Right forelimb (tissue), 1 donor: ENCODE measurements at regions not wholly inside any gene's neighbourhood (a gene's known extent, or its start where the extent isn't known, plus 50 kb on each side); places are given as distances from the start of the nearest gene placed in this dataset.
"Not testable (repeated sequence)": the region's sequence is repeated elsewhere in the genome, so short reads cannot be mapped to it uniquely, and the experiment has no call there.

ENCODE experiments used
- DNase-seq: peaks from one replicate; pipeline ENCODE4 v3.0.0-alpha.2; 2018

DNA sequence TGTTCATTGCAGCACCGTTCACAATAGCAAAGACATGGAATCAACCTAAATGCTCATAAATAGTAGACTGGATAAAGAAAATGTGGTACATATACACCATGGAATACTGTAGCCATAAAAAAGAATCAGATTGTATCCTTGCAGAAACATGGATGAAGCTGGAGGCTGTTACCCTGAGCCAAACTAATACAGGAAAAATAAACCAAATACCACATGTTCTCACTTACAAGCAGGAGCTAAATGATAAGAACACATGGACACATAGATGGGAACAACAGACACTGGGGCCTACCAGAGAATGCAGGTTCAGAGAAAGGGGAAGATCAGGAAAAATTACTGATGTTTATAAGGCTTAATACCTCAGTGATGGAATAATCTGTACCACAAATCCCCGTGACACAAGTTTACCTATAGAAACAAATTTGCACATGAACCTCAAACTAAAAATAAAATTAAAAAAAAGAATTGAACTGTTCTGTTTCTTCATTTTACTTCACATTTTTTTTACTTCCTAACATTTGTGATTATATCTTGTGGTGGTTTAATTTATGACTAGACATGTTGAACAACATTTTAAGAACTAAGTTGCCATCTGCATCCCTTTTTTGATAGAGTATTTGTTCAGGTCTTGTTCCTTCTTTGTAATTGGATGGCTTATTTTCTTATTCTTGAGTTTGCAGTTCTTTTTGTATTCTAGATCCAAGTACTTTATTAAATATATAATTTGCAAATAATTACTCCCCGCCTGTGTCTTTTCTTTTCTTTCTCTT lies 835.2 kb downstream of the FSCB start:
- DNase-seq = no peak

DNA sequence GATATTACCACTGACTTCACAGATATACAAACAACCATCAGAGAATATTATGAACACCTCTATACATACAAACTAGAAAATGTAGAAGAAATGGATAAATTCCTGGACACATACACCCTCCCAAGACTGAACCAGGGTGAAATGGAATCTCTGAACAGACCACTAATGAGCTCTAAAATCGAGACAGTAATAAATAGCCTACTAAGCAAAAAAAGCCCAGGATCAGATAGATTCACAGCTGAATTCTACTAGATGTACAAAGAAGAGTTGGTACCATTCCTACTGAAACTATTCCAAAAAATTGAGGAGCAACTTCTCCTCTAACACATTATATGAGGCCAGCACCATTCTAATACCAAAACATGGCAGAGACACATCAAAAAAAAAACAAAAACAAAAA lies 837.7 kb downstream of the FSCB start:
- no peak for DNase-seq

DNA sequence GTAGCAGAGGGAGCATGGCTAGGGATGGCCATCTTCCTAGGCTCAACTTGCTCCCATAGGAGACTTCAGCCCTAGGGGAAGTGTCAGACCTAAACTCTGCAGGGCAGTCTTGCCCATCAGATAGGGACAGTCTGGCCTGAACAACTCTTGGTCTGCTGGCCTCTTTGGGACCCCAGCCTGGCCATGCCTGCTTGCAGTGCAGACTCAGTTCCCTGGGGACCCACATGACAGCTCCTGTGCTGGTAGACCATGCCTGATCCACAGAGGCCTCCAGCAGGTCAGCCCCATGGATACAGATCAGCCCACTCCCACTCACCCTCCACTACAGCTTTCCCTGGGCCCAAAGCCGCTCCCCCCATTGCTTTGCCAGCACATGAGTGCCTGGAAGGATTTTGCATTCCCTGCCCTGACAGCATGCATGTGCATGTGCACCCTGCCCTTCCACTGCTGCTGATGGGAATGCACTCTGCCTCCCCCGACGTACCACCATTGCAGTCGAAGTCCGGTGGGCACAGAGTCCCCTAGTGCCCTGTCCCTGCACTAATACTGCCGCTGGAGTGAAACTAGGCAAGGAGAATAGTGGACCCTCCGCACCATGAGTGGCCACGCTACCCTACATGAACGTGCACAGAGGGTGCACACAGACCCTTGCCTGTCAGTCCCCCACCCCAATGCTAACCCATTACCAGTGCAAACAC lies 841.4 kb downstream of the FSCB start:
- no peak for DNase-seq

DNA sequence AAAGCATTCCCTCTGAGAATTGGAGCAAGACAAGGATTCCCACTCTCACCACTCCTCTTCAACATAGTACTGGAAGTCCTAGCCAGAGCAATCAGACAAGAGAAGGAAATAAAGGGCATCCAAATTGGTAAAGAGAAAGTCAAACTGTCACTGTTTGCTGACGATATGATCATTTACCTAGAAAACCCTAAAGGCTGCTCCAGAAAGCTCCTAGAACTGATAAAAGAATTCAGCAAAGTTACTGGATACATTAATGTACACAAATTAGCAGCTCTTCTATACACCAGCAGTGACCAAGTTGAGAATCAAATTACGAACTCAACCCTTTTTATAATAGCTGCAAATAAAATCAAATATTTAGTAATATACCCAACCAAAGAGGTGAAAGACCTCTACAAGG lies 851.9 kb downstream of the FSCB start:
- DNase-seq = not testable (repeated sequence)

DNA sequence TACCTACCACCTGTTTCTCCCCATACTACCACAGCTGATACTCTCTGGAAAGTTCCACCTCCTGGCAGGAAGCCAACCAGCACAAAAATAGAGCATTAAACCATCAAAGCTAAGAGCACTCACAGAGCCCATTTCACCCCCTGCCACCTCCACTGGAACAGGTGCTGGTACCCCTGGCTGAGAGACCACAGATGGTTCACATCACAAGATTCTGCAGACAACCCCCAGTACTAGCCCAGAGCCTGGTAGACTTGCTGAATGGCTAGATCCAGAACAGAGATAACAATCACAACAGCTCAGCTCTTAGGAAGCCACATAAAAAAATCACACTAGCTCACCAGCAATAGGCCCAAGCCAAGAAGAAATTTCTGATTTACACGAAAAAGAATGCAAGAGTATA lies 855.2 kb downstream of the FSCB start:
- no peak for DNase-seq

DNA sequence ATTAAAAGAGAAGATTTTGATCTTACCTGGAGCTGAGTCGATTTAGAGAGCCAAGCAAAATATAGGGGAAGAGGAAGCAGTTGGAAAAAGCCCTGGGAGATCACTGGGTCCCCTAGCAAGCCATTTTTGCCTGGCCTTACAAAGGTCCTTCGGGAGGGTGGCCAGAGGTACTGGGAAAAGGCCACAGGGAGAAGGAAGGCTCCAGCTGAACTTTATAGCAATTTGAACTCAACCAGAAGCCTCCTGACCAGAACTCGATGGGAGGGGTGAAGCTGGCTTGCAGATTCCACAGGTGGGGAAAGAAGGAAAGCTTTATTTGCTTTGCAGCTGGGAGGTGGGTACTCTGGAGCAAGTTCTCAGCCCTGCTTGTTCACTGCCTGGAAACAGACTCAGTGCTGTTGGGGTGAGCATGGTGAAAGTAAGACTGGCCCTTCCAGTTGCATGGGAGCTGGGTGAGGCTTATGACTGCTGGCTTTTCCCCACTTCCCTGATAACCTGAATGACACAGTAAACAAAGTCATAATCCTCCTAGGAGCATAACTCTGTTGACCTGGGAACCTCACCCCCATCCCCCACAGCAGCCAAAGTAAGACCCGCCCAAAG lies 855.8 kb downstream of the FSCB start:
- no peak for DNase-seq

DNA sequence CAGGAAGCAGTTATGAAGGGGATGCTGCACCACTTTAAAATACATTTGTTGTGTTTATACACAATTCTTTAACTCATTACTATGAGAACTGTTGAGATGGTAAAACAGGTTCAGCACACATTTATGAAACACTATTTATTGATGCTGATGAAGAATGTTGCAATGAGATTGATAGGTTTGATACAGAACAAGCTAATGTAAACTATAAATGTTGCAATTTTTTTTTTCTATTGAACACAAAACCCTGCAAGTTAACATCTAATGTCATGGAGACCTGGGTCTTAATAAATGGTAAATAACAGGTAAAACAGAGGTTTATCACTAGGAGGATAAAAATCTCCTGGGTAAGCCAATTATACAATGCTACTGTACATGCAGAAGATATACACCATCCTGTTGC lies 857.6 kb downstream of the FSCB start:
- no peak for DNase-seq

DNA sequence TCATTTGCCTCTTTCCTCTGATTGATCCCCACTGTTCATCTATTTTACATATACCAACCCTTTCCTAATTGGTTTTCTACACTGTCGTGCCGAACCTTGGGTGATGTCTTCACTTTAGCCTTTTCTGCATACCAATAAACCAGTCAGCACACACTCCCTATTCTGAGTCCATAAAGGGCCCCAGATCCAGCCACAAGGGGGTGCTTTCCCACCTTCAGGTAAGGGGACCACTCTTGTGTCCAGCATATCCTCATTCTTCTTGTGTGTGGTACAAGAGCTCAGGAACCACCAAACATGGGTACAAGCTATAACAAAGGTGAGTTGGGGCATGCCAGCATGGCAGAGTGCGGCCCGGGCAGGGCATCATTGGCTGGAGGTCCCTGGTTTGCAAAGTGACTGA lies 859.8 kb downstream of the FSCB start:
- no peak for DNase-seq

DNA sequence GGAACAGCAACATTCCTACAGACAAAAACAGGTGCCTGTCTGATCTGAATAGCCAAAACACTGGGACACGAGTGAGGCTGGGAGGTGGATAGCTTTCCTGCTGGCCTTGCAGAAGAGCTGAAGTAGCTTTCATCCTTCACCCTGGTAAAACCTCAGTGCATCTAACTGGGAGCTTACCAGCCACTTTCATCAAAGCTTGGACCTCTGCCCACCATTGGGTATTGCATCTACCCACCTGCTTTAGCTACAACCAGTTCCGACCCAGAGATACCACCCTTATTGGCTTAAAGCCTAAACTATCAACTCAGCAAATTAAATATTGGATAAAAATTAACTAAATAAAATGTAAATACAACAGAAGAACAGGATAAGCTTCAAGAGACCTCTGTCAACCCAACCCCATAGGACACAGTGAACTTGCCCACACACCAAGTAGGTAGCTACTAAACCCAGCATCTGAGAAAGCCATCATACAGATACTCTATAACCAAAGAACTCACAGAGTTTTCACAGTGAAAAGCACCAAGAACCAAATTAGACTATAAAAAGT lies 866.3 kb downstream of the FSCB start:
- no peak for DNase-seq

DNA sequence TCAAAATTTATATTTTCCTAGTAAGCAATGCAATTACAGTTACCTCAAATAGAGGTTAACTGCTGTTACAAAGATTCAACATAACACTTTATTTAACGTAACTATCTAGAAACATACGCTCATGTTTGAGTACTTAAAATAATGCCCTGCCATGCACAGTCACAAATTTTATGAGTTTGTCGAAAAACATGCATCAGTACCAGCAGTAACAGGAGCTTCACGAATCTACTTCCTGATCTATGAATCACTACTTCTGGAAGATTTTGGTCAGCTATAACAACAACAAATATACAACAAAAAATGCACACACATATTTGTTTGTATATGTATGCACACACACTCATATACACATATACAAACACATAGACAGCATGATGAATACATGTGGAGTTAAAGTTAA lies 881.8 kb downstream of the FSCB start:
- DNase-seq = no peak

DNA sequence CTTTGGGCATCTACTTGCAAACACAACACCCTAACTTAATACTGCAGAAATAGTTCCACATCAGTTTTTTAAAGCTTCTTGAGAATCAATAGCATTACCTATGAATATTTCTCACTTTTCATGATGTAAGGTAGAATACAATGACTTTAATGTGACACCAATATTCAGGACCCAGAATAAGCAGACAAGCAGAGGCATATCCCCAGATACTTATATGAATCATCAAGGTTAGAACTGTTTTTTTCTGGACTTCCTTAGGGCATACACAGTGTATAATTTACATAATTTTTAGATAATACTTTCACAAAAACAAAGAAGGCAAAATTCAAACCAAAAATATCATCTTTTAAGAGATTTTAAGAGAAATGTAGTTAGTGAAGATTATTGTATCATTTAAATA lies 885.8 kb downstream of the FSCB start:
- DNase-seq = no peak

DNA sequence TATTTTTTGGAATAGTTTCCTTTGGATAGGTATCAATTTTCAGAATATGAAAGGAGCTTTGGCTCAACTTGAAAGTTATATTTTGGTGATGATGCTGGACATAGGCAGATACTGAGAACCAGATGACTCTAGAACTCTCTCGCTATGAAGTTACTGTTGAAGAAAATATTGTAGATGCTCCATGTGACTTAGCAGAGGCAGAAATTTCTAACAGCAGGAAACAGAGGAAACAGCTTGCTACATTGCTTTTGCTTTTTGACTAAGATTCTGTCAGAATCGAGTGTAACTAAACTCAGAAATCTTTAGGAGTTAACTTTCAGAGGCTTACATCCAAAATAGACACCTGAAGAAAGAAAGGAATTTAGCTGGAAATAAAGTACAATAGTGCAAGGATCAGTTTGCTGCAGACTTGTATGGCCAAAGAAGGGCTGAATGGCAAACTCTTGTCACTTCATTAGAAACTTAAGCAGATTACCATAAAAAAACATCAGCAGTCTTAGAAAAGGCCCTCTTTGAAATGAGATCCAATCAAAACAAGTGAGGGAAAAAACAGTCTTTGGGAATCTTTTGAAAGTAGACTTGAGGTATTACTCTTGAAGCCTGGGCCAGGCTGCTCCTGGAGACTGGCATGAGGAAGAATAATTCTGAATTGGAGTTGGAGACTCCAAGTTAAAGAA lies 911.8 kb downstream of the FSCB start:
- no peak for DNase-seq

DNA sequence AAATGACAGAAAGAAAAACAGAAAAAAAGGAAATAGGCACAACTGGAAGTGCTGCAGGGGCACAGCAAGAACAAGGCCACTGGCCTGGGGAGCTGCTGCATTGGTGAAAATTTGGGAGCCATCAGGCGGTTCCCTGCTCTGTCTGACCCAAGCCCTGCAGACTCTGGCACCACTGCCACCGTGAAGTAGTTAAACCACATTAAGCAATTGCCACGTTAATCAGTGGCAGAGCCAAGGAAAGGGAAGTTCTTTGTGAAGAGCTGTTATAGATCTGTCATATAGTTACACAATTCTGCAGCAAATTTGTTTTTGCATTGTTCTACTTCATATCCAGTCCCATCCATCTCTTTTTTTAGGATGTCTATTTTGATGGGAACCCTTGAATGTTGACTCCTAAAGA lies 915.3 kb downstream of the FSCB start:
- no peak for DNase-seq

DNA sequence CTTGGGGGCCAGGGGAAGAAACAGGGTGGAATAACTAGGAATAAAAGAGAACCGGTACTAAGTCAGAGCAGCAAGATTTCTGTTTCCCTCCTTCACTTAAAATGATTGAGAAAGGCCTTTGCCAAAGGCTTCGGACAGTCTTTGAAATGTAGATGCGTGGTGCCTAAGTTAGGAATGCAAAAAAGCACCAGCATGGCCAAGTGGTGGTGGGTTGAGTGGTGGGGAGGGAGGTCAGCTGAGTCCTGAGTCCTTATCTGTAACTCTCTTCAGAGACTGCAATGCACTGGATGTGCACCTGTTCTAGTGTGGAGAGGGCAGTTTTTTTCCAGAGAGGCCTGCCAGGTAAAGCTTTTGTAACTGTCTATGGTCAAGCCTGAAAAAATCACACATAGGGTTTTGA lies 919.9 kb downstream of the FSCB start:
- DNase-seq = no peak

DNA sequence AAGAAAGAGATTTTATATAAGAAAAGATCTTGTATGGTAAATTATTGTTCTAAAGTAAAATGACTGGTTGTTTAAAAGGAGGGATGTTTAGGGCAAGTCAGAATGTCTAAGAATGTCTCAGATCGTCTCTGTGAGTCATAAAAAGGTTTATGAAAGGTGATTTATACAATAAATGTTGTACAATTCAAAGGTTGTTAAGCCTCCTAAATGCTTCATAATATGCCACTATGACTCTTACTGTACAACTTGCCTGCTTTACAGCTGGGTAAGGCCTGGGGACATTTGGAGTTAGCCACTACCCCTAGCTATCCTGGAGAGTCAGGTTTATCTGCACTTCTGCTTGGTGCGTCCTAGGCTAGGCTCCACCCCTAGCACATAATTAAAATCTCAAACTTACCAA lies 927.4 kb downstream of the FSCB start:
- DNase-seq = no peak

DNA sequence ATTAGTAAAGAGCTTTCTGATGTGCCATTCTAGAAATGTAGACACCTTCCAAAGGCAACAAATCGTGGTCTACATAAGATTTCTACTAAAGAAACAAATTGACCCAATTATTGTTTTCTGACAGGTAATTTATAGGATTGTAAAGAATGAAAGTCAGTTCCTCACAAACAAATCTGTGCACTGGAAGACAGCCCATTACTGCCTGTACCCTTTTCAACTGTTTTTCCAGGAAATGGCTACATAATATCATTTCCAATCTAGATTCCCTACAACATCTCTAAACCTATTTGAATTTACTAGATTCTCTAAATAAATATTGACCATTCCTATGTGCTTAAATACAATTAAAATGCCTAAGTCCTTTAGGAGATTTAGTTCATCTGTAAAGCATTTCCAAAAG lies 939.1 kb downstream of the FSCB start:
- DNase-seq = no peak

DNA sequence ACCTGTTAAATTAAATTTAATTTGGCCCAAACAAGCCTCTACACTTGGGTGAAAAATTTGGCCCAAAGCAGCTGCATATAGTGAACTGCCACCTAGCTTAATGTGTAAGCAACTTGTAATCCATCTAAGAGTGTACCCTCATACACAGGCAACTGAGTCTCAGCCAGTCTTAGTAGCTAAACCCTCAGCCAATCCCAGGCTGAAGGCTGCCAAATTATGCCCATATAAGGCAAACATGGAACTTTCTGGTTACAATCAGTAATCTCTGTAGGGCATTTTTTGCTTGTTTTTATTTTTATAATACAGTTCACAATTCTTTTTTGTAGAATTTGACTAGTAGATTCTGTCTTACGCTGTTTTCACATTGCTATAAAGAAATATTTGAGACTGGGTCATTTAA lies 958.7 kb downstream of the FSCB start:
- DNase-seq = no peak

DNA sequence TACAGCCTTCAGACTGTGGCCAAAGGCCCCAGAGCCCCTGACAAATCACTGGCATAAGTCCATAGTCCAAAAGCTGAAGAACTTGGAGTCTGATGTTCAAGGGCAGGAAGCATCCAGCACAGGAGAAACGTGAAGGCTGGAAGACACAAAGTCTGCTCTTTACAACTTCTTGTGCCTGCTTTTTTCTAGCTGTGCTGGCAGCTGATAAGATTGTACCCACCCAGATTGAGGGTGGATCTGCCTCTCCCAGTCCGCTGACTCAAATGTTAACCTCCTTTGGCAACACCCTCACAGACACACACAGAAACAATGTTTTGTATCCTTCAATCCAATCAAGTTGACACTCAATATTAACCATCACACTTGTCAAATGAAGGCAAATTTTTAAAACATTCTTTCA lies 959.5 kb downstream of the FSCB start:
- DNase-seq = not testable (repeated sequence)

DNA sequence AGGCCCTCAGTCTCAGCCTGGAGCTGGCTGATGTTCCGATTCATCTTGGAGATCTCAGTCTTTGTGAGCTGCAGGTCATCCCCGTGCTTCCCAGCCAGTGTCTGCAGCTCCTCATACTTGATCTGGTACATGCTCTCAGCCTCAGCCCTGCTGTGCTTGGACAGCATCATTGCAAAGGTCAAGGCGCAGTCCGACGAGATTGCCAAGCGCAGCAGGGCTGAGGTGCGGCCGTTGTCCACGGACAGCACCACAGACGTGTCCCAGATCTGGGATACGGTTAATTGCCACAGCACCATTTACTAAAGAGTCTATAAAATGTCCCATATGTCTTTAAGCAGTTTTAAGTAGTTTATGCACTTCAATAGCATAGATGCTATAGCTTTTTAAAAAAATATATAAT lies 965.7 kb downstream of the FSCB start:
- DNase-seq = no peak

DNA sequence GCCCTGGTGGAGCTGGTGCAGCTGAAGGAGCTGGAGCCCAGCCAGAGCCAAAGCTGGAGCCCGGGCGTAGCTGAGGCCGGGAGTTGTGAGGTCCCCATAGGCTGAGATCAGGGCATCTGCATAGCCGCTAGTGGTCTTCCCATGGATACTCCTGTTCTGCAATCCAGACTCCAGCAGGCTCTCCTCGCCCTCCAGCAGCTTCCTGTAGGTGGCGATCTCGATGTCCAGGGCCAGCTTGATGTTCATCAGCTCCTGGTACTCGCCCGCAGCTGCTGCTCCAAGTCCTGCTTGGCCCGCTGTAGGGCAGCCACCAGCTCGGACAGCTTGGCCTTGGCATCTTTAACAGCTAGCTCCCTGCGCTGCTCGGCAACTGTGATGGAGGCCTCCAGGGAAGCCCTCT lies 966.1 kb downstream of the FSCB start:
- DNase-seq = no peak

DNA sequence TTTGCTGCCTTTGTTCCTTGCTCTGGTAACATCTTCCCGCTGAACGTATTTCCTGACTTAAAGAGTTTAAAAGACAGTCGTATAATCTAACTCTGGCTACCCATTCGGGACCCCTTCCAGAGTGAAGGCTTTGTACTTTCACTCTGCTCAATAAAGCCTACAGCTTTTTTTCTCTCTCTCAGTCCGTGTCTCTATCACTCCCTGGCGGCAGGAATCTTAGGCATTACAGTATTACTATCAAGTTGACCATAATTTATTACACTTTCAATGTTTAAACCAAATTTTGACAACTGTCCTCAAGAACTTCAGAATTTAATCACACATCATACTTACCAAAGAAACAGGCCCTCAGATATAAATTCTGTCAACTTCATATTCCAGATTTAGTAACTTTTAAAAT lies 967.9 kb downstream of the FSCB start:
- DNase-seq = no peak

DNA sequence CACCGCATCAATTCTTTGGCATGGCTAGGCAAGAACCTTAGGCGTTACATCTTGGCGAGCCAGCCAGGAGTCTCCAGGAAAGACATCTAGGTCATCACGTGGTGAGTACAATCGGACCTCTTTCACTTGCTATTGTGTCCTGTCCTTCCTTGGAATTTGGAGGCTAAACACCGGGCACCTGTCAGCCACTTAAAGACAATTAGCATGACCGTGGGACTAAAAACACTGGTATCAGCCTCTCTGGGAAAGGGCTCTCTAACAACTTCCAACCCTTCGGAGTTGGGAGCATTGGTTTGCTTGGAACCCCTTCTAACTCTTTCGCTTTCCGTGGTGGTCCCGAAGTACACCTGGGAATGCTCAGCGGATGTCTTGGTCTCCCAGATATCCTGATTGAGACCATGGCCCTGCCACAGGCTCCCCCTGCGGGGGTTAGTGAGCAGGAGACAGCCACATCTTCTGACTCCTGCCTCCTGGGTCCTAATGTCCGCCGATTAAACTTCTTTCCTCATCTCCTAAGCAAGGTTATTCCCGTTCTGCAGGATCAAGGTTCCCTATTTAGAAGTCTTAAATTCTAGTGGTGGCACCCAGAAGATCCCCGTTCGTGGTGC lies 971.7 kb downstream of the FSCB start:
- no peak for DNase-seq

DNA sequence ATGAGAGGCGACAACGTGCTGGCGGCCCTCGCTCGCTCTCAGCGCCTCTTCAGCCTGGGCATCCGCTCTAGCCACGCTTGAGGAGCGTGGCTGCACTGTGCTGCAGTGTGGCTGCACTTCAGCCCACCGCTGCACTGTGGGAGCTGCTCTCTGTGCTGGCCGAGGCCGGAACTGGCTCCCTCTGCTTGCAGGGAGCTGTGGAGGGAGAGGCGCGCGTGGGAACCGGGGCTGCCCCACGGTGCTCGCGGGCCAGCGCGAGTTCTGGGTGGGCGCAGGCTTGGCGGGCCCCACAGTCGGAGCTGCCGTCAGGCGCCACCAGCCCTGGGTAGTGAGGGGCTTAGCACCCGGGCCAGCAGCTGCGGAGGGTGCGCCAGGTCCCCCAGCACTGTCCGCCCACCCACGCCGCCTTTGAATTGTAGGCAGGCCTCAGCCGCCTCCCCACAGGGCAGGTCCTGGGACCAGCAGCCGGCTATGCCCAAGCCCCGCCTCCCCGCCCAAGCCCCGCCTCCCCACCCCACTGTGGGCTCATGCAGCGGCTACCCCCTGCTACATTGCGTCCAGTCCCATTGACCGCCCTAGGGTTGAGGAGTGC lies 974.2 kb downstream of the FSCB start:
- DNase-seq = no peak
